ENCODE measurements at regions not wholly inside any gene's neighbourhood (a gene's known extent, or its start where the extent isn't known, plus 50 kb on each side); places are given as distances from the start of the nearest gene placed in this dataset.

- Mint-ChIP-seq H3K27me3 (peaks cover 0 to 4% (median 0%) of the 10 kb centered on the region in 3 donors), H3K36me3 (no peaks in the 10 kb centered on the region), H3K4me3 (no peak overlapping the region), H3K4me1 (peaks cover 0 to 4% (median 0%) of the 10 kb centered on the region in 3 donors), H3K9me3 (peaks cover 0 to 8% (median 0%) of the 10 kb centered on the region in 7 donors), H3K27ac (no peak overlapping the region)
- no peak for DNase-seq
- no peak for ATAC-seq (ENCODE audit: low read depth in 2 of 2)
Measured at GRCh38 chr14:30297876-30298795, 260.8 kb upstream of the G2E3 start.

- H3K4me1 Mint-ChIP-seq = peaks cover 0 to 4% (median 0%) of the 10 kb centered on the region in 3 donors
- peaks cover 0 to 4% (median 0%) of the 10 kb centered on the region in 3 donors for H3K27me3 Mint-ChIP-seq
- H3K36me3 Mint-ChIP-seq = no peaks in the 10 kb centered on the region
- peaks cover 0 to 12% (median 0%) of the 10 kb centered on the region in 7 donors for H3K9me3 Mint-ChIP-seq
- ATAC-seq (ENCODE audit: low read depth in 2 of 2) (no peak), DNase-seq (no peak)
- H3K27ac Mint-ChIP-seq = no peak overlapping the region
- no peak overlapping the region for H3K4me3 Mint-ChIP-seq
Measured at GRCh38 chr14:30299915-30300314, 259.0 kb upstream of the G2E3 start.

GRCh38 chr14:30303350-30303749 lies 255.6 kb upstream of the G2E3 start:
- no peaks in the 10 kb centered on the region for H3K4me1 Mint-ChIP-seq
- no peak for DNase-seq
- ATAC-seq (ENCODE audit: low read depth in 2 of 2) = no peak

GRCh38 chr14:30305346-30305745 lies 253.6 kb upstream of the G2E3 start:
- Mint-ChIP-seq H3K27ac (no peak overlapping the region), H3K36me3 (no peaks in the 10 kb centered on the region), H3K27me3 (no peaks in the 10 kb centered on the region), H3K4me1 (no peaks in the 10 kb centered on the region), H3K9me3 (peaks cover 0 to 8% (median 0%) of the 10 kb centered on the region in 7 donors), H3K4me3 (no peak overlapping the region)
- no peak for DNase-seq
- ATAC-seq (ENCODE audit: low read depth in 2 of 2) = no peak

More at GRCh38 chr14:30303350-30303749, 255.6 kb upstream of the G2E3 start:
- Mint-ChIP-seq H3K4me3 (no peak overlapping the region), H3K27ac (no peak overlapping the region), H3K9me3 (peaks cover 0 to 8% (median 0%) of the 10 kb centered on the region in 7 donors), H3K36me3 (no peaks in the 10 kb centered on the region), H3K27me3 (no peaks in the 10 kb centered on the region)

GRCh38 chr14:30309405-30309804 lies 249.6 kb upstream of the G2E3 start:
- Mint-ChIP-seq H3K36me3 (no peaks in the 10 kb centered on the region), H3K27me3 (no peaks in the 10 kb centered on the region), H3K4me3 (no peak overlapping the region), H3K9me3 (peaks cover 0 to 7% (median 2%) of the 10 kb centered on the region in 7 donors), H3K4me1 (no peaks in the 10 kb centered on the region), H3K27ac (no peak overlapping the region)
- DNase-seq (no peak), ATAC-seq (ENCODE audit: low read depth in 2 of 2) (no peak)

GRCh38 chr14:30312214-30312613 lies 246.7 kb upstream of the G2E3 start:
- DNase-seq = no peak
- no peaks in the 10 kb centered on the region for H3K27me3 Mint-ChIP-seq
- no peak overlapping the region for H3K4me3 Mint-ChIP-seq
- no peak for ATAC-seq (ENCODE audit: low read depth in 2 of 2)
- H3K9me3 Mint-ChIP-seq = peaks cover 0 to 14% (median 9%) of the 10 kb centered on the region in 7 donors
- H3K27ac Mint-ChIP-seq = no peak overlapping the region
- H3K36me3 Mint-ChIP-seq = no peaks in the 10 kb centered on the region
- H3K4me1 Mint-ChIP-seq = no peaks in the 10 kb centered on the region

GRCh38 chr14:30317729-30318128 lies 241.2 kb upstream of the G2E3 start:
- H3K27ac Mint-ChIP-seq = no peak overlapping the region
- H3K9me3 Mint-ChIP-seq = peaks cover 0 to 14% (median 9%) of the 10 kb centered on the region in 7 donors
- H3K27me3 Mint-ChIP-seq = no peaks in the 10 kb centered on the region
- H3K4me1 Mint-ChIP-seq = no peaks in the 10 kb centered on the region
- no peaks in the 10 kb centered on the region for H3K36me3 Mint-ChIP-seq
- H3K4me3 Mint-ChIP-seq = no peak overlapping the region
- DNase-seq (no peak), ATAC-seq (ENCODE audit: low read depth in 2 of 2) (no peak)

- Mint-ChIP-seq H3K9me3 (peaks cover 0 to 1% (median 0%) of the 10 kb centered on the region in 7 donors), H3K27me3 (peaks cover 0 to 4% (median 4%) of the 10 kb centered on the region in 3 donors), H3K27ac (no peak overlapping the region), H3K4me1 (no peaks in the 10 kb centered on the region), H3K36me3 (no peaks in the 10 kb centered on the region), H3K4me3 (no peak overlapping the region)
- DNase-seq (no peak), ATAC-seq (ENCODE audit: low read depth in 2 of 2) (no peak)
Measured at GRCh38 chr14:30322819-30323218, 236.1 kb upstream of the G2E3 start.

- Mint-ChIP-seq H3K27ac (no peak overlapping the region), H3K4me1 (no peaks in the 10 kb centered on the region), H3K9me3 (no peaks in the 10 kb centered on the region), H3K4me3 (no peak overlapping the region), H3K36me3 (no peaks in the 10 kb centered on the region), H3K27me3 (peaks cover 0 to 8% (median 5%) of the 10 kb centered on the region in 3 donors)
- no peak for ATAC-seq (ENCODE audit: low read depth in 2 of 2)
- DNase-seq = no peak
Measured at GRCh38 chr14:30330033-30330432, 228.9 kb upstream of the G2E3 start.

- Mint-ChIP-seq H3K9me3 (no peaks in the 10 kb centered on the region), H3K4me3 (no peak overlapping the region), H3K4me1 (no peaks in the 10 kb centered on the region), H3K27me3 (peaks cover 0 to 8% (median 5%) of the 10 kb centered on the region in 3 donors), H3K27ac (no peak overlapping the region), H3K36me3 (no peaks in the 10 kb centered on the region)
- DNase-seq (no peak), ATAC-seq (ENCODE audit: low read depth in 2 of 2) (no peak)
Measured at GRCh38 chr14:30330445-30330844, 228.5 kb upstream of the G2E3 start.

GRCh38 chr14:30331030-30331429 lies 227.9 kb upstream of the G2E3 start:
- H3K27me3 Mint-ChIP-seq = peaks cover 0 to 8% (median 5%) of the 10 kb centered on the region in 3 donors
- H3K4me1 Mint-ChIP-seq = no peaks in the 10 kb centered on the region
- no peaks in the 10 kb centered on the region for H3K9me3 Mint-ChIP-seq
- no peaks in the 10 kb centered on the region for H3K36me3 Mint-ChIP-seq
- ATAC-seq (ENCODE audit: low read depth in 2 of 2) (no peak), DNase-seq (no peak)
- H3K4me3 Mint-ChIP-seq = no peak overlapping the region
- H3K27ac Mint-ChIP-seq = no peak overlapping the region

GRCh38 chr14:30332374-30332773 lies 226.6 kb upstream of the G2E3 start:
- H3K4me3 Mint-ChIP-seq = no peak overlapping the region
- no peak for DNase-seq
- H3K27ac Mint-ChIP-seq = peak overlapping the region in 1 of 6 donors; percentile 12
- no peak for ATAC-seq (ENCODE audit: low read depth in 2 of 2)
- H3K36me3 Mint-ChIP-seq = no peaks in the 10 kb centered on the region
- H3K9me3 Mint-ChIP-seq = no peaks in the 10 kb centered on the region
- no peaks in the 10 kb centered on the region for H3K4me1 Mint-ChIP-seq
- peaks cover 0 to 8% (median 5%) of the 10 kb centered on the region in 3 donors for H3K27me3 Mint-ChIP-seq

GRCh38 chr14:30333934-30334333 lies 225.0 kb upstream of the G2E3 start:
- Mint-ChIP-seq H3K4me3 (no peak overlapping the region), H3K27me3 (peaks cover 0 to 8% (median 0%) of the 10 kb centered on the region in 3 donors), H3K9me3 (no peaks in the 10 kb centered on the region), H3K27ac (no peak overlapping the region), H3K36me3 (no peaks in the 10 kb centered on the region), H3K4me1 (no peaks in the 10 kb centered on the region)
- ATAC-seq (ENCODE audit: low read depth in 2 of 2) = no peak
- DNase-seq = no peak

GRCh38 chr14:30337456-30337855 lies 221.5 kb upstream of the G2E3 start:
- Mint-ChIP-seq H3K36me3 (no peaks in the 10 kb centered on the region), H3K4me3 (no peak overlapping the region), H3K9me3 (no peaks in the 10 kb centered on the region), H3K4me1 (no peaks in the 10 kb centered on the region), H3K27ac (no peak overlapping the region), H3K27me3 (peaks cover 0 to 8% (median 0%) of the 10 kb centered on the region in 3 donors)
- ATAC-seq (ENCODE audit: low read depth in 2 of 2) (no peak), DNase-seq (no peak)
